IMR-90 (cell line): ENCODE measurements at regions not wholly inside any gene's neighbourhood (a gene's known extent, or its start where the extent isn't known, plus 50 kb on each side); places are given as distances from the start of the nearest gene placed in this dataset.
"Not testable (repeated sequence)": the region's sequence is repeated elsewhere in the genome, so short reads cannot be mapped to it uniquely, and the experiment has no call there.

Experiments
- BHLHE40 ChIP-seq: fragments of 150-350 bp; IDR thresholded peaks from 2 replicates; pipeline ENCODE4 v1.6.1; 2016; ENCODE audit warnings: mild to moderate bottlenecking, low read depth, low read length
- CHD1 ChIP-seq: IDR thresholded peaks from 2 replicates; pipeline ENCODE4 v1.6.1; 2012; ENCODE audit warnings: low read depth, low read length, improper control_type of control experiment
- CTCF ChIP-seq: conservative IDR thresholded peaks from 2 replicates; pipeline ENCODE4 v1.5.1; 2012; ENCODE audit warnings: mild to moderate bottlenecking, low read depth, low read length, improper control_type of control experiment
- MAFK ChIP-seq: IDR thresholded peaks from 2 replicates; pipeline ENCODE4 v1.6.1; 2012; ENCODE audit warnings: low read depth, low read length, improper control_type of control experiment
- POLR2A ChIP-seq: IDR thresholded peaks from 2 replicates; pipeline ENCODE4 v1.6.1; 2012; ENCODE audit warnings: mild to moderate bottlenecking, low read depth, low read length
- RAD21 ChIP-seq: IDR thresholded peaks from 2 replicates; pipeline ENCODE4 v1.6.1; 2012; ENCODE audit warnings: low read length, improper control_type of control experiment
- SMC3 ChIP-seq: fragments of 150-350 bp; IDR thresholded peaks from 2 replicates; pipeline ENCODE4 v1.6.1; 2016; ENCODE audit warnings: low read depth, mild to moderate bottlenecking, antibody characterized with exemption, low read length, moderate library complexity
- USF2 ChIP-seq: fragments of 150-350 bp; IDR thresholded peaks from 2 replicates; pipeline ENCODE4 v1.6.1; 2017; ENCODE audit warnings: mild to moderate bottlenecking, antibody characterized with exemption, low read length, low read depth

- not testable (repeated sequence) for TF ChIP-seq CTCF, POLR2A, BHLHE40, RAD21, CHD1, MAFK, USF2, SMC3
Observed at GRCh38 chr13:71345856-71346255, 521.1 kb downstream of the DACH1 start.
